ENCODE measurements at regions not wholly inside any gene's neighbourhood (a gene's known extent, or its start where the extent isn't known, plus 50 kb on each side); places are given as distances from the start of the nearest gene placed in this dataset.
A peak's percentile ranks its signal among the peaks of the same experiment; 100 is the strongest.

DNA sequence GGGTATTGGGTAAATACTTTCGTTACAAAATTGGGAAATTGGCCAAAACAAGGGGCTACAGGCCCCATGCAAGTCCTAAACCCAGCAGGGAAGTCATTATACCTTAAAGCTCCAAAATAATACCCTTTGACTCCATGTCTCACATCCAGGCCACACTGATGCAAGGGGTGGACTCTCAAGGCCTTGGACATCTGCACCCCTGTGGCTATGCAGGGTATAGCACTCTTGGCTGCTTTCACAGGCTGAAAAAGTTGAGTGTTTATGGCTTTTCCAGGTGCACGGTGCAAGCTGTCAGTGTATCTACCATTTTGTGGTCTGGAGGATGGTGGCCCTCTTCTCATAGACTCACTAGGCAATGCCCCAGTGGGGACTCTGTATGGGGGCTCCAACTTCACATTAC is 326.5 kb downstream of the TEX13C start:
- H3K9me3 ChIP-seq (ENCODE audit: severe bottlenecking): no peaks in the 10 kb centered on the region
- no peak overlapping the region for H3K27ac ChIP-seq
- DNase-seq: peak; percentile 13

DNA sequence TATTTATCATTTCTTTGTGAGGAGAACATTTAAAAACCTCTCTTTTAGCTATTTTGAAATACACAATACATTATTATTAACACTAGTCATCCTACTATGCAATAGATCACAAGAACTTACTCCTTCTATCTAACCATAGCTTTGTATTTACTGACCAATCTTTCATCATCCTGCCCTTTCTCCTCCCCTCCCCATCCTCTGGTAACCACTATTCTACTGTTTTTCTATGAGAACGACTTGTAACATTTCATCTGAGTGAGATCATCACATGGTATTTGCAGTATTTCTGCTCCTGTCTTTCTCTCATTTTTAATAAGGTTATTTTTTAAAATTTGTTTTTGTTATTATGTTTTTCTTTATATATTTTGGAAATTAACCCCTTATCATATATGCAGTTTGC is 331.8 kb downstream of the TEX13C start:
- no peaks in the 10 kb centered on the region for H3K36me3 ChIP-seq
- no peak overlapping the region for H3K27ac ChIP-seq
- no peak for DNase-seq
- TF ChIP-seq, protein P1, sequence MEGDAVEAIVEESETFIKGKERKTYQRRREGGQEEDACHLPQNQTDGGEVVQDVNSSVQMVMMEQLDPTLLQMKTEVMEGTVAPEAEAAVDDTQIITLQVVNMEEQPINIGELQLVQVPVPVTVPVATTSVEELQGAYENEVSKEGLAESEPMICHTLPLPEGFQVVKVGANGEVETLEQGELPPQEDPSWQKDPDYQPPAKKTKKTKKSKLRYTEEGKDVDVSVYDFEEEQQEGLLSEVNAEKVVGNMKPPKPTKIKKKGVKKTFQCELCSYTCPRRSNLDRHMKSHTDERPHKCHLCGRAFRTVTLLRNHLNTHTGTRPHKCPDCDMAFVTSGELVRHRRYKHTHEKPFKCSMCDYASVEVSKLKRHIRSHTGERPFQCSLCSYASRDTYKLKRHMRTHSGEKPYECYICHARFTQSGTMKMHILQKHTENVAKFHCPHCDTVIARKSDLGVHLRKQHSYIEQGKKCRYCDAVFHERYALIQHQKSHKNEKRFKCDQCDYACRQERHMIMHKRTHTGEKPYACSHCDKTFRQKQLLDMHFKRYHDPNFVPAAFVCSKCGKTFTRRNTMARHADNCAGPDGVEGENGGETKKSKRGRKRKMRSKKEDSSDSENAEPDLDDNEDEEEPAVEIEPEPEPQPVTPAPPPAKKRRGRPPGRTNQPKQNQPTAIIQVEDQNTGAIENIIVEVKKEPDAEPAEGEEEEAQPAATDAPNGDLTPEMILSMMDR (IDR thresholded peaks at IDR 0.05; ENCODE audit: low read depth, low read length): no peak
- H3K4me3 ChIP-seq (ENCODE audit: low read depth, low read length): no peak overlapping the region
- no peaks in the 10 kb centered on the region for H3K9me3 ChIP-seq (ENCODE audit: severe bottlenecking)
- H3K27me3 ChIP-seq (ENCODE audit: insufficient read depth, low read depth, severe bottlenecking): no peaks in the 10 kb centered on the region

More for the DNA sequence above, 326.5 kb downstream of the TEX13C start:
- no peak overlapping the region for H3K4me3 ChIP-seq (ENCODE audit: low read depth, low read length)
- H3K27me3 ChIP-seq (ENCODE audit: insufficient read depth, low read depth, severe bottlenecking): no peaks in the 10 kb centered on the region
- TF ChIP-seq, protein P1 (IDR thresholded peaks at IDR 0.05; ENCODE audit: low read depth, low read length): peak; percentile 55
- no peaks in the 10 kb centered on the region for H3K36me3 ChIP-seq

DNA sequence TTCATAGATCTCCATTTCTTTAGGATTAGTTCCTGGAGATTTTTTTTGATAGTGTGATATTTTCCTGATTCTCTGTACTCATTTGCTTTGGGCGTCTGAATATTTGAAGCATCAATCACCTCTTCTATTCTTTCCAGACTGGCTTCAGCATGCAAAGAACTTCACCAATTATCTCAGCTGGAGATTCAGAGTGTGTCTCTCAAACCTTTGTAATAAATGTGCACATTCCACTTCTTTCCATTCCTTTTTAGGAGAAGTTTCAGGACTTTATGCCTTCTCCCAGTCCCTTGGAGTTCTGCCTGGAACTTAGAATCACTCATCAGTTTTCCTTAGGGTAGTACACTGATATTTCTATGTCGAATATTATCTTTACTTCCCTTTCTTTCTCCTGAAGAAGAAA is 334.8 kb downstream of the TEX13C start:
- no peak overlapping the region for H3K27ac ChIP-seq

DNA sequence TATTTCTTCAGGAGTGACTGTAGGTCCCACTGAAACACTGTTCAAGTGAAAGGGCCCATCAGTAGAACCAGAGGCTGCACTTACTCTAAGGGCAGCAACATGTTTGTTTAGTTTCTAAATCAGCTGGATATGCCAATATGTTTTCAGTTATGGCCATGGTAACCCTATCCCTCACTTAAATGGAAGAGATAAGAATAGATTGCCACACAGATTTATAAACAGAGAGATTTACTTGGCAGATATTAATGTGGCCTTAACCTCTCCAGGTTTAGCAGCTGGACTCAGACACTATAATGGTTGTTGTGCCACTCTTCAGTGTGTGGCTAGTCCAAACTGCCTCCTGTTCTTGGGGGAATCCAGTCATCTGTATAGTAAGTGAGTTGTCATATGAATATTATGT is 354.1 kb downstream of the TEX13C start:
- Histone ChIP-seq H3K4me3 (ENCODE audit: low read depth, low read length) (no peak overlapping the region), H3K27ac (no peak overlapping the region), H3K9me3 (ENCODE audit: severe bottlenecking) (no peaks in the 10 kb centered on the region), H3K36me3 (no peaks in the 10 kb centered on the region), H3K27me3 (ENCODE audit: insufficient read depth, low read depth, severe bottlenecking) (peaks cover 6% of the 10 kb centered on the region)
- TF ChIP-seq, protein P1 (IDR thresholded peaks at IDR 0.05; ENCODE audit: low read depth, low read length): no peak
- DNase-seq: no peak

More for the DNA sequence above, 334.8 kb downstream of the TEX13C start:
- H3K36me3 ChIP-seq: no peaks in the 10 kb centered on the region
- TF ChIP-seq, protein P1 (IDR thresholded peaks at IDR 0.05; ENCODE audit: low read depth, low read length): no peak
- no peaks in the 10 kb centered on the region for H3K9me3 ChIP-seq (ENCODE audit: severe bottlenecking)
- DNase-seq: no peak
- no peaks in the 10 kb centered on the region for H3K27me3 ChIP-seq (ENCODE audit: insufficient read depth, low read depth, severe bottlenecking)
- H3K4me3 ChIP-seq (ENCODE audit: low read depth, low read length): no peak overlapping the region

DNA sequence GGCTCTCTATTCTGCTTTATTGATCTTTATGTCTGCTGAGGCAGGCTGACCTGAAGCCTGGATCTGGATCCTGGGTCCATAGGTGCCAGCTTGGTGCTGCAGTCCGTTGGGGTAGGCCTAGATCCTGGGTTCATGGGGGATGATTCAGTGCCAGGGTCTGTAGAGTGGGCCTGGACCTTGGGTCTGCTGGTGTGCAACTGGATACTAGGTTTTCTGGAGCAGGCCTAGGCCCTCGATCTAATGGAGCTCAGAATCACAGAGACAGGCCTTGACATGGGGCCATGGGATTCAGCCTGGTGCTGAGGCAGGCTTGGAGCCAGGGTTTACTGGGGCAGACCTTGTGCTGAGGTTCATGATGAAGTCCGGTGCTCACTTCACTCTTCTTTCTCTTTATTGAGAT is 358.6 kb downstream of the TEX13C start:
- no peaks in the 10 kb centered on the region for H3K9me3 ChIP-seq (ENCODE audit: severe bottlenecking)
- H3K27ac ChIP-seq: no peak overlapping the region
- no peak for DNase-seq
- H3K36me3 ChIP-seq: no peaks in the 10 kb centered on the region
- TF ChIP-seq, protein P1 (IDR thresholded peaks at IDR 0.05; ENCODE audit: low read depth, low read length): no peak
- no peak overlapping the region for H3K4me3 ChIP-seq (ENCODE audit: low read depth, low read length)
- peaks cover 8% of the 10 kb centered on the region for H3K27me3 ChIP-seq (ENCODE audit: insufficient read depth, low read depth, severe bottlenecking)

DNA sequence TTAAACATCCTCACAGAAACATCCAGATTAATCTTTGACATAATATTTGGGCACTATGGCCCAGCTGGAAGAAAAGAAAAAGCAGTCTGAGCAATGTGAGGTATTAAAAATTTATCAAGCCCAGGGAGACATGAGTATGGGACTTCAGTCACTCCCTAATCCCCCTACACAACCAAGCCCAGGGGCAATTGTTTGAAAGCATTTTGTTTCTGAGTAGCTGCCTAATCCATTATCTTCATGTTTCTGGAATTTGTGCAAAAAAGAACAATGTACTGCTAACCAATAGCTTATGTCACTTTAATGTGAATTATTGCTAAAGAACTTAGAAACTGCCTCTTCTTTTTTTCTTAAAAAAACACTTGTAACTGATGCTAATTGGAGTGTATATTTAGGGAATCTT is 360.7 kb downstream of the TEX13C start:
- no peak for DNase-seq
- H3K27me3 ChIP-seq (ENCODE audit: insufficient read depth, low read depth, severe bottlenecking): peaks cover 8% of the 10 kb centered on the region
- no peak overlapping the region for H3K4me3 ChIP-seq (ENCODE audit: low read depth, low read length)
- no peak overlapping the region for H3K27ac ChIP-seq
- no peaks in the 10 kb centered on the region for H3K36me3 ChIP-seq
- no peaks in the 10 kb centered on the region for H3K9me3 ChIP-seq (ENCODE audit: severe bottlenecking)
- TF ChIP-seq, protein P1 (IDR thresholded peaks at IDR 0.05; ENCODE audit: low read depth, low read length): no peak
